ENCODE measurements at regions not wholly inside any gene's neighbourhood (a gene's known extent, or its start where the extent isn't known, plus 50 kb on each side); places are given as distances from the start of the nearest gene placed in this dataset.

DNA sequence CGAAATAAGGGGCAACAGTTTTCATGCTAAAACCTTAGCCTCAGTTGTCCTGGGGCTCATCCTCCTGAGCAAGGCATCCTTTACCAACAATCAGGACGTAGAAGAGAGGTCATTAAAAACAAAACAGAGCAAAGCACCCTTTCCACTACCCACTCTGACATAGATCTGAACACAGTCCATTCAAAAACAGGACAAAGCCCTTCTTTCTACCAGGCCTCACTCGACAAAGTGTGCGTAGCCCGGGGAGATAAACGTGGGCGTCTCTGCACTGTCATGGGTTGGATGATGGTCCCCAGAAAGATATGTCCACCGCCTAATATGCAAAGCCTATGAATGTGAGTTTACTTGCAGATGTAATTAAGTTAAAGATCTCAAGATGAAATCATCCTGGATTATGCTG lies 60.6 kb upstream of the TAS2R1 start:
- TF ChIP-seq, protein P1, sequence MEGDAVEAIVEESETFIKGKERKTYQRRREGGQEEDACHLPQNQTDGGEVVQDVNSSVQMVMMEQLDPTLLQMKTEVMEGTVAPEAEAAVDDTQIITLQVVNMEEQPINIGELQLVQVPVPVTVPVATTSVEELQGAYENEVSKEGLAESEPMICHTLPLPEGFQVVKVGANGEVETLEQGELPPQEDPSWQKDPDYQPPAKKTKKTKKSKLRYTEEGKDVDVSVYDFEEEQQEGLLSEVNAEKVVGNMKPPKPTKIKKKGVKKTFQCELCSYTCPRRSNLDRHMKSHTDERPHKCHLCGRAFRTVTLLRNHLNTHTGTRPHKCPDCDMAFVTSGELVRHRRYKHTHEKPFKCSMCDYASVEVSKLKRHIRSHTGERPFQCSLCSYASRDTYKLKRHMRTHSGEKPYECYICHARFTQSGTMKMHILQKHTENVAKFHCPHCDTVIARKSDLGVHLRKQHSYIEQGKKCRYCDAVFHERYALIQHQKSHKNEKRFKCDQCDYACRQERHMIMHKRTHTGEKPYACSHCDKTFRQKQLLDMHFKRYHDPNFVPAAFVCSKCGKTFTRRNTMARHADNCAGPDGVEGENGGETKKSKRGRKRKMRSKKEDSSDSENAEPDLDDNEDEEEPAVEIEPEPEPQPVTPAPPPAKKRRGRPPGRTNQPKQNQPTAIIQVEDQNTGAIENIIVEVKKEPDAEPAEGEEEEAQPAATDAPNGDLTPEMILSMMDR (IDR thresholded peaks at IDR 0.05; ENCODE audit: poor library complexity, severe bottlenecking): no peak
- TF ChIP-seq TAF1 (IDR thresholded peaks at IDR 0.05; ENCODE audit: low read depth) (no peak), POLR2AphosphoS5 (IDR thresholded peaks at IDR 0.05) (no peak), SMC3 (conservative IDR thresholded peaks at IDR 0.05; ENCODE audit: poor library complexity) (no peak), EZH2 (IDR thresholded peaks at IDR 0.05; ENCODE audit: borderline replicate concordance, insufficient read depth, low read length, poor library complexity, severe bottlenecking) (no peak), RAD21 (conservative IDR thresholded peaks at IDR 0.05) (no peak), MXI1 (conservative IDR thresholded peaks at IDR 0.05; ENCODE audit: poor library complexity, severe bottlenecking) (no peak)
- TF ChIP-seq, protein P2, sequence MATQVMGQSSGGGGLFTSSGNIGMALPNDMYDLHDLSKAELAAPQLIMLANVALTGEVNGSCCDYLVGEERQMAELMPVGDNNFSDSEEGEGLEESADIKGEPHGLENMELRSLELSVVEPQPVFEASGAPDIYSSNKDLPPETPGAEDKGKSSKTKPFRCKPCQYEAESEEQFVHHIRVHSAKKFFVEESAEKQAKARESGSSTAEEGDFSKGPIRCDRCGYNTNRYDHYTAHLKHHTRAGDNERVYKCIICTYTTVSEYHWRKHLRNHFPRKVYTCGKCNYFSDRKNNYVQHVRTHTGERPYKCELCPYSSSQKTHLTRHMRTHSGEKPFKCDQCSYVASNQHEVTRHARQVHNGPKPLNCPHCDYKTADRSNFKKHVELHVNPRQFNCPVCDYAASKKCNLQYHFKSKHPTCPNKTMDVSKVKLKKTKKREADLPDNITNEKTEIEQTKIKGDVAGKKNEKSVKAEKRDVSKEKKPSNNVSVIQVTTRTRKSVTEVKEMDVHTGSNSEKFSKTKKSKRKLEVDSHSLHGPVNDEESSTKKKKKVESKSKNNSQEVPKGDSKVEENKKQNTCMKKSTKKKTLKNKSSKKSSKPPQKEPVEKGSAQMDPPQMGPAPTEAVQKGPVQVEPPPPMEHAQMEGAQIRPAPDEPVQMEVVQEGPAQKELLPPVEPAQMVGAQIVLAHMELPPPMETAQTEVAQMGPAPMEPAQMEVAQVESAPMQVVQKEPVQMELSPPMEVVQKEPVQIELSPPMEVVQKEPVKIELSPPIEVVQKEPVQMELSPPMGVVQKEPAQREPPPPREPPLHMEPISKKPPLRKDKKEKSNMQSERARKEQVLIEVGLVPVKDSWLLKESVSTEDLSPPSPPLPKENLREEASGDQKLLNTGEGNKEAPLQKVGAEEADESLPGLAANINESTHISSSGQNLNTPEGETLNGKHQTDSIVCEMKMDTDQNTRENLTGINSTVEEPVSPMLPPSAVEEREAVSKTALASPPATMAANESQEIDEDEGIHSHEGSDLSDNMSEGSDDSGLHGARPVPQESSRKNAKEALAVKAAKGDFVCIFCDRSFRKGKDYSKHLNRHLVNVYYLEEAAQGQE (IDR thresholded peaks at IDR 0.05; ENCODE audit: borderline replicate concordance): no peak

Measured in neural cell (in vitro differentiated cells).